Neutrophil (primary cell): ENCODE measurements at regions not wholly inside any gene's neighbourhood (a gene's known extent, or its start where the extent isn't known, plus 50 kb on each side); places are given as distances from the start of the nearest gene placed in this dataset.

Experiments
- H3K27ac ChIP-seq: fragments of 200-600 bp; sonication (generic); 2 replicates; pipeline ENCODE4 v1.5.1; 2016; ENCODE audit warnings: mild to moderate bottlenecking, moderate library complexity
- H3K27me3 ChIP-seq: fragments of 200-600 bp; sonication (generic); 2 replicates; pipeline ENCODE4 v1.6.0; 2016; ENCODE audit warnings: mild to moderate bottlenecking
- H3K36me3 ChIP-seq: fragments of 200-600 bp; sonication (generic); 2 replicates; pipeline ENCODE4 v1.5.1; 2017
- H3K4me1 ChIP-seq, 2 experiments: fragments of 200-600 bp in 1 of 2; sonication (generic) in 1 of 2; 1 replicate in 1 of 2; 2 replicates in 1 of 2; pipeline versions ENCODE4 v1.5.1 to v1.6.1; 2013 to 2016; ENCODE audit warnings: low read depth in 1 of 2, low read length in 1 of 2, mild to moderate bottlenecking in 1 of 2, moderate library complexity in 1 of 2; ENCODE audit not compliant: control insufficient read depth in 1 of 2, insufficient read depth in 1 of 2
- H3K4me3 ChIP-seq, 2 experiments: fragments of 200-600 bp in 1 of 2; sonication (generic) in 1 of 2; 1 replicate in 1 of 2; 2 replicates in 1 of 2; pipeline ENCODE4 v1.5.1; 2013 to 2016; ENCODE audit warnings: low read depth in 1 of 2, low read length in 1 of 2, mild to moderate bottlenecking in 1 of 2, moderate library complexity in 1 of 2
- H3K9me3 ChIP-seq: fragments of 200-600 bp; sonication (generic); 2 replicates; pipeline ENCODE4 v1.5.1; 2016
- TF ChIP-seq, protein P1 (sequence below): fragments of 200-600 bp; sonication (generic); IDR thresholded peaks from 2 replicates; pipeline ENCODE4 v1.5.1; 2016; ENCODE audit warnings: antibody characterized with exemption

DNA sequence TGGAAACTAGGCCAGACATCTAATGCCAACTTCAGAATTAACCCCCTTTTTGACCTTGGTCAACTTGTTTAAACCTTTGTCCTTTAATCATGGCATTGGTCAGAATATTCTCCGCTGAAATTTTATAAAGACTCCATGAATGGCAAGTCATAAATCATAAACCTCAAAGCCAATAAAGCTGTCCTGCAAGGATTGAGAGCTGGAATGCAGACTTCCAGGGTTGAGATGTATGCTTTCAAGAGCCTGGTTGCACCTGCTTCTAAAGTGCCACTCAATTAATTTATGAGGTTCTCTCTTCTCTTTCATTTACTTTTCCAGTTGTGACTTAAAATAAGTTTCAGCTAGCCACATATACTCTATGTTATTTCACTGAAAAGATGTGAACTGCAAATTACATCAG is 136.2 kb upstream of the HCCS start:
- no peaks in the 10 kb centered on the region for H3K9me3 ChIP-seq
- TF ChIP-seq, protein P1, sequence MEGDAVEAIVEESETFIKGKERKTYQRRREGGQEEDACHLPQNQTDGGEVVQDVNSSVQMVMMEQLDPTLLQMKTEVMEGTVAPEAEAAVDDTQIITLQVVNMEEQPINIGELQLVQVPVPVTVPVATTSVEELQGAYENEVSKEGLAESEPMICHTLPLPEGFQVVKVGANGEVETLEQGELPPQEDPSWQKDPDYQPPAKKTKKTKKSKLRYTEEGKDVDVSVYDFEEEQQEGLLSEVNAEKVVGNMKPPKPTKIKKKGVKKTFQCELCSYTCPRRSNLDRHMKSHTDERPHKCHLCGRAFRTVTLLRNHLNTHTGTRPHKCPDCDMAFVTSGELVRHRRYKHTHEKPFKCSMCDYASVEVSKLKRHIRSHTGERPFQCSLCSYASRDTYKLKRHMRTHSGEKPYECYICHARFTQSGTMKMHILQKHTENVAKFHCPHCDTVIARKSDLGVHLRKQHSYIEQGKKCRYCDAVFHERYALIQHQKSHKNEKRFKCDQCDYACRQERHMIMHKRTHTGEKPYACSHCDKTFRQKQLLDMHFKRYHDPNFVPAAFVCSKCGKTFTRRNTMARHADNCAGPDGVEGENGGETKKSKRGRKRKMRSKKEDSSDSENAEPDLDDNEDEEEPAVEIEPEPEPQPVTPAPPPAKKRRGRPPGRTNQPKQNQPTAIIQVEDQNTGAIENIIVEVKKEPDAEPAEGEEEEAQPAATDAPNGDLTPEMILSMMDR, result no peak
- no peak overlapping the region for H3K27ac ChIP-seq
- H3K4me1 ChIP-seq, result no peaks in the 10 kb centered on the region
- no peaks in the 10 kb centered on the region for H3K36me3 ChIP-seq
- H3K27me3 ChIP-seq, result no peaks in the 10 kb centered on the region
- H3K4me3 ChIP-seq, result no peak overlapping the region

DNA sequence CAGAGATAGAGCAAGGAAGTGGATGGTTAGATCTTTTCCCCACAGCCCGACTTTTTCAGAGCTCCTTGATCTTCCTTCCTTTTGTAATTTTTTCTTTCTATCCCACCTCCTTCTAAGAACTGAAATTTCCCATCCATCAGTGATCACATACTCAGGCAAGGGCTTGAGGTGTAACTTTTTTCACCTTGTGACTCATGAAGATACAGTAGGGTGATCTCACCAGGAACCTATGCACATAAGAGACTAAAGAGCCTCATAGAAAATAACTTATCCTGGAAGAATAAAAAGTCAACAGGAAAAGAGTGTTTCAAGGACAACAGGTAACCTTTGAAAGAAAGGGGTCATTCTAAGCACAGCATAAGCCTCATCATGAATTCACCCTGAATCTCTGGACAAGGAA is 131.2 kb upstream of the HCCS start:
- TF ChIP-seq, protein P1, result no peak
- Histone ChIP-seq H3K36me3 (no peaks in the 10 kb centered on the region), H3K27me3 (no peaks in the 10 kb centered on the region), H3K4me1 (no peaks in the 10 kb centered on the region), H3K9me3 (no peaks in the 10 kb centered on the region), H3K4me3 (no peak overlapping the region), H3K27ac (no peak overlapping the region)

DNA sequence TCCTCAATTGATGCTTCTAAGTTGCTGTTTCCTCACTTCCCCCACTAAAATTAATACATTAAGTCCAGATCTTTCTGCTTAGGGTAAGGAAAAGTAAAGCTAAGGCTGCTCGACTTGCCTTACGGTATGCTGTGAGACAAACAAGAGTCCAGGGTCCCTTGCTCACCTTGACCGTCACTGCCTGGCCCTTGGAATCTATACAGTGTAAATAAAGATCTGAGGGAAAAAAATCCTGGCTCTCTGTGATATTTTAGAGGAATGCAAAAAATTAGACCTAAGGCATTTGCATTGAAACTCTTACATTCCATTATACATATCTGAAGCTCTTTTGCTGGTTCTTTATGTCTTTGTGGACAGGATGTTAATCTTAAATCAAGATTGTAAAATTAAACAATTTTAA is 129.6 kb upstream of the HCCS start:
- TF ChIP-seq, protein P1, result no peak
- no peak overlapping the region for H3K27ac ChIP-seq
- H3K27me3 ChIP-seq, result no peaks in the 10 kb centered on the region
- H3K4me1 ChIP-seq, result no peaks in the 10 kb centered on the region
- H3K9me3 ChIP-seq, result no peaks in the 10 kb centered on the region
- H3K4me3 ChIP-seq, result no peak overlapping the region
- H3K36me3 ChIP-seq, result no peaks in the 10 kb centered on the region

DNA sequence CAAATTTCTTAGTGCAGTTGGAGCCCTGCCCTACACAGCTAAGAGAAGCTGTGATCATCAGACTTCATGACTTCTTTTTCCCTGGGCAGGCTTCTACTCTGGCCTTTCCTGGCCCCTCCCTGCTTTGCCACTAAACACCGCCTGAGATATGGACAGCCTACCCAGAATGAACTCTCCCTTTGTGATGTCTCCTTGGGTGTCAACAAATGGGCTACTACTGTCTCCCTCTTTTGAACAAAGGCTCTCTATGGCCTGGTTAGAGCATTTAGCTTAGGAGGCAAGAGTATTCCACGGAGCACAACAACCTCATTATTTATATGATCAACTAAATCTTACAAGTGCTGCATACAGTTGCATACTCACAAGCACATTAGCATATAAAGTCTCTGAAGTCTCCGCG is 127.6 kb upstream of the HCCS start:
- TF ChIP-seq, protein P1, result no peak
- Histone ChIP-seq H3K36me3 (no peaks in the 10 kb centered on the region), H3K4me3 (no peak overlapping the region), H3K4me1 (no peaks in the 10 kb centered on the region), H3K9me3 (no peaks in the 10 kb centered on the region), H3K27me3 (no peaks in the 10 kb centered on the region), H3K27ac (no peak overlapping the region)

DNA sequence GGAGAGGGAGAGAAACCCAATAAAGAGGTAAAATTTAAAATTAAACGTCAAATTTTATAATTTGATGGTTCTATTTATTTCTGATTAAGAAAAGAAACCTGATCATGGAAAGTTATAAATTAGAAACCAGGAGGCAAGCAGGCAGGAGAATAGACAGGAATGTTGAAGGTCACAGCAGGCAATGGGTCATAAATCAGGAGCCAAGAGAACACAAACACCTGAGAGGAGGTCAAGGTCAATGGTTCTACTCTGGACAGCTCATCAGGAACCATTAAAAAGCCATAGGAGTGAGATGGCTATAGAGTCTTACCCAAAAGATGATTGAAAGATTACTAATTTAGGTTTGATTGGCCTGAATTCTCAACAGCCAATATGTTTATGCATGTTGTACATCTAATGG is 126.9 kb upstream of the HCCS start:
- H3K4me3 ChIP-seq, result no peak overlapping the region
- TF ChIP-seq, protein P1, result no peak
- no peaks in the 10 kb centered on the region for H3K27me3 ChIP-seq
- no peaks in the 10 kb centered on the region for H3K9me3 ChIP-seq
- H3K27ac ChIP-seq, result no peak overlapping the region
- H3K4me1 ChIP-seq, result no peaks in the 10 kb centered on the region
- no peaks in the 10 kb centered on the region for H3K36me3 ChIP-seq

DNA sequence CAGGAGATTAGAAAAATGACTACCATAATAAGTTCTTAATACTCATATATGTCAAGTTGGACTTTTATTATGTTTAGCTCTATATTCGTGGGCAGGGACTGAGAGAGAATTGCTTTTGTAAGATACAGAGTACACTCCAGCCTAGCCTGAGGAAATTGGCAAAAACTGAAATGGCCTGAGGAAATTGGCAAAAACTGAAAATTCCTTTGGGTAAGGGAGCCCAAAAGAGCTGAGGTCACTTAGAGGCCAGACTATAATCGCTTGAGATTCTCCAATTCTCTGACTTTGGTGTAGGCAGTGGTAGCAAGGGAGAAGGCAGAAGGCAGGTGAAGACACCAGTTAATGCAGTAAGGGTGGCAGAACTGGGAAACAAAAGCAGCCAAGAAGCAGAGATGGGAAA is 124.5 kb upstream of the HCCS start:
- Histone ChIP-seq H3K4me3 (no peak overlapping the region), H3K27ac (no peak overlapping the region), H3K9me3 (no peaks in the 10 kb centered on the region), H3K4me1 (no peaks in the 10 kb centered on the region), H3K27me3 (no peaks in the 10 kb centered on the region), H3K36me3 (no peaks in the 10 kb centered on the region)
- TF ChIP-seq, protein P1, result no peak
